Neural cell (in vitro differentiated cells): ENCODE measurements at regions not wholly inside any gene's neighbourhood (a gene's known extent, or its start where the extent isn't known, plus 50 kb on each side); places are given as distances from the start of the nearest gene placed in this dataset.

Source experiments
- MXI1 ChIP-seq: fragments of 450-650 bp; conservative IDR thresholded peaks from 2 replicates; pipeline ENCODE4 v1.6.1; 2014; ENCODE audit warnings: antibody characterized with exemption, mild to moderate bottlenecking; ENCODE audit not compliant: poor library complexity, severe bottlenecking
- POLR2AphosphoS5 ChIP-seq: IDR thresholded peaks from 2 replicates; pipeline ENCODE4 v1.6.1; 2012
- RAD21 ChIP-seq: fragments of 450-650 bp; conservative IDR thresholded peaks from 2 replicates; pipeline ENCODE4 v1.6.1; 2014; ENCODE audit warnings: antibody characterized with exemption, mild to moderate bottlenecking, moderate library complexity
- REST ChIP-seq: IDR thresholded peaks from 2 replicates; pipeline ENCODE4 v1.6.1; 2012; ENCODE audit warnings: borderline replicate concordance
- TAF1 ChIP-seq: IDR thresholded peaks from 2 replicates; pipeline ENCODE4 v1.6.1; 2012; ENCODE audit warnings: low read depth
- TF ChIP-seq, protein P1 (sequence below): fragments of 450-650 bp; IDR thresholded peaks from 2 replicates; pipeline ENCODE4 v1.5.1; 2014; ENCODE audit warnings: antibody characterized with exemption, mild to moderate bottlenecking, moderate library complexity; ENCODE audit not compliant: poor library complexity, severe bottlenecking

GRCh38 chr10:120711860-120712259 is 139.3 kb upstream of the WDR11 start:
- TF ChIP-seq, protein P1, sequence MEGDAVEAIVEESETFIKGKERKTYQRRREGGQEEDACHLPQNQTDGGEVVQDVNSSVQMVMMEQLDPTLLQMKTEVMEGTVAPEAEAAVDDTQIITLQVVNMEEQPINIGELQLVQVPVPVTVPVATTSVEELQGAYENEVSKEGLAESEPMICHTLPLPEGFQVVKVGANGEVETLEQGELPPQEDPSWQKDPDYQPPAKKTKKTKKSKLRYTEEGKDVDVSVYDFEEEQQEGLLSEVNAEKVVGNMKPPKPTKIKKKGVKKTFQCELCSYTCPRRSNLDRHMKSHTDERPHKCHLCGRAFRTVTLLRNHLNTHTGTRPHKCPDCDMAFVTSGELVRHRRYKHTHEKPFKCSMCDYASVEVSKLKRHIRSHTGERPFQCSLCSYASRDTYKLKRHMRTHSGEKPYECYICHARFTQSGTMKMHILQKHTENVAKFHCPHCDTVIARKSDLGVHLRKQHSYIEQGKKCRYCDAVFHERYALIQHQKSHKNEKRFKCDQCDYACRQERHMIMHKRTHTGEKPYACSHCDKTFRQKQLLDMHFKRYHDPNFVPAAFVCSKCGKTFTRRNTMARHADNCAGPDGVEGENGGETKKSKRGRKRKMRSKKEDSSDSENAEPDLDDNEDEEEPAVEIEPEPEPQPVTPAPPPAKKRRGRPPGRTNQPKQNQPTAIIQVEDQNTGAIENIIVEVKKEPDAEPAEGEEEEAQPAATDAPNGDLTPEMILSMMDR: no peak
- TF ChIP-seq RAD21: no peak
- TF ChIP-seq REST: no peak
- no peak for TF ChIP-seq MXI1
- TF ChIP-seq POLR2AphosphoS5: no peak
- TF ChIP-seq TAF1: no peak
